ENCODE measurements at regions not wholly inside any gene's neighbourhood (a gene's known extent, or its start where the extent isn't known, plus 50 kb on each side); places are given as distances from the start of the nearest gene placed in this dataset.
A peak's percentile ranks its signal among the peaks of the same experiment; 100 is the strongest.
"Not testable (repeated sequence)": the region's sequence is repeated elsewhere in the genome, so short reads cannot be mapped to it uniquely, and the experiment has no call there.

- no peak for DNase-seq
Observed at GRCh38 chr9:99635032-99635431, 186.7 kb upstream of the NR4A3 start.

GRCh38 chr9:99637641-99638040 is 184.0 kb upstream of the NR4A3 start:
- no peak for DNase-seq

GRCh38 chr9:99638971-99639370 is 182.7 kb upstream of the NR4A3 start:
- no peak for DNase-seq

GRCh38 chr9:99647604-99648003 is 174.1 kb upstream of the NR4A3 start:
- no peak for DNase-seq

- DNase-seq, result no peak
Observed at GRCh38 chr9:99650187-99650874, 171.4 kb upstream of the NR4A3 start.

GRCh38 chr9:99660191-99660636 is 161.5 kb upstream of the NR4A3 start:
- DNase-seq, result no peak

- no peak for DNase-seq
Observed at GRCh38 chr9:99663297-99663696, 158.4 kb upstream of the NR4A3 start.

- no peak for DNase-seq
Observed at GRCh38 chr9:99663856-99664255, 157.8 kb upstream of the NR4A3 start.

- DNase-seq, result no peak
Observed at GRCh38 chr9:99666571-99666970, 155.1 kb upstream of the NR4A3 start.

- not testable (repeated sequence) for DNase-seq
Observed at GRCh38 chr9:99670886-99671285, 150.8 kb upstream of the NR4A3 start.

- no peak for DNase-seq
Observed at GRCh38 chr9:99677281-99677680, 144.4 kb upstream of the NR4A3 start.

GRCh38 chr9:99678566-99678965 is 143.1 kb upstream of the NR4A3 start:
- DNase-seq, result no peak

GRCh38 chr9:99680191-99680590 is 141.5 kb upstream of the NR4A3 start:
- no peak for DNase-seq

- no peak for DNase-seq
Observed at GRCh38 chr9:99681113-99681512, 140.6 kb upstream of the NR4A3 start.

GRCh38 chr9:99682378-99682777 is 139.3 kb upstream of the NR4A3 start:
- DNase-seq, result no peak

GRCh38 chr9:99682870-99683269 is 138.8 kb upstream of the NR4A3 start:
- DNase-seq, result no peak

- DNase-seq, result peak; percentile 47
Observed at GRCh38 chr9:99690573-99690972, 131.1 kb upstream of the NR4A3 start.

GRCh38 chr9:99693888-99694287 is 127.8 kb upstream of the NR4A3 start:
- no peak for DNase-seq

GRCh38 chr9:99694393-99694792 is 127.3 kb upstream of the NR4A3 start:
- DNase-seq, result no peak

- DNase-seq, result no peak
Observed at GRCh38 chr9:99699396-99699795, 122.3 kb upstream of the NR4A3 start.

GRCh38 chr9:99712214-99712613 is 109.5 kb upstream of the NR4A3 start:
- no peak for DNase-seq

- no peak for DNase-seq
Observed at GRCh38 chr9:99713838-99714306, 107.8 kb upstream of the NR4A3 start.

- DNase-seq, result no peak
Observed at GRCh38 chr9:99718631-99719030, 103.1 kb upstream of the NR4A3 start.

GRCh38 chr9:99720455-99721050 is 101.1 kb upstream of the NR4A3 start:
- DNase-seq, result no peak

GRCh38 chr9:99721898-99722297 is 99.8 kb upstream of the NR4A3 start:
- no peak for DNase-seq
